Loucy (cell line): ENCODE measurements at regions not wholly inside any gene's neighbourhood (a gene's known extent, or its start where the extent isn't known, plus 50 kb on each side); places are given as distances from the start of the nearest gene placed in this dataset.

Experiments
- H2AFZ ChIP-seq: fragments of 200-600 bp; sonication (generic); 2 replicates; pipeline ENCODE4 v1.6.0; 2016; ENCODE audit warnings: antibody characterized with exemption, mild to moderate bottlenecking, low read length, moderate library complexity
- H3F3A ChIP-seq: fragments of 200-600 bp; 2 replicates; pipeline ENCODE4 v1.6.0; 2016; ENCODE audit warnings: antibody characterized with exemption, low read depth, mild to moderate bottlenecking
- H3K27me3 ChIP-seq: fragments of 200-600 bp; sonication (generic); 2 replicates; pipeline ENCODE4 v1.6.1; 2014; ENCODE audit warnings: low read length, mild to moderate bottlenecking; ENCODE audit not compliant: insufficient read depth, poor library complexity, severe bottlenecking
- H3K36me3 ChIP-seq: fragments of 200-600 bp; sonication (generic); 2 replicates; pipeline ENCODE4 v1.6.1; 2016; ENCODE audit warnings: low read length; ENCODE audit not compliant: insufficient read depth
- H3K4me1 ChIP-seq: fragments of 200-600 bp; sonication (generic); 2 replicates; pipeline ENCODE4 v1.5.1; 2014; ENCODE audit warnings: low read length, mild to moderate bottlenecking; ENCODE audit not compliant: insufficient read depth, poor library complexity, severe bottlenecking
- H3K4me2 ChIP-seq: fragments of 200-600 bp; sonication (generic); 2 replicates; pipeline ENCODE4 v1.6.0; 2014; ENCODE audit warnings: antibody characterized with exemption, low read length, low read depth, mild to moderate bottlenecking; ENCODE audit not compliant: poor library complexity, severe bottlenecking
- H3K4me3 ChIP-seq: fragments of 200-600 bp; sonication (generic); 2 replicates; pipeline ENCODE4 v1.5.1; 2014; ENCODE audit warnings: low read length, mild to moderate bottlenecking, mixed read lengths; ENCODE audit not compliant: poor library complexity, severe bottlenecking
- H3K79me2 ChIP-seq: fragments of 200-600 bp; sonication (generic); 2 replicates; pipeline ENCODE4 v1.6.1; 2014; ENCODE audit warnings: low read length; ENCODE audit not compliant: insufficient read depth
- H3K9ac ChIP-seq: fragments of 200-600 bp; sonication (generic); 2 replicates; pipeline ENCODE4 v1.6.0; 2014; ENCODE audit warnings: mild to moderate bottlenecking, low read depth, low read length, moderate library complexity; ENCODE audit not compliant: poor library complexity, severe bottlenecking
- H3K9me2 ChIP-seq: fragments of 200-600 bp; sonication (generic); replicated peaks from 2 replicates; pipeline ENCODE4 v1.6.1; 2016; ENCODE audit warnings: low read depth, low read length, mixed read lengths
- H3K9me3 ChIP-seq: fragments of 200-600 bp; sonication (generic); 2 replicates; pipeline ENCODE4 v1.6.1; 2014; ENCODE audit warnings: mild to moderate bottlenecking, antibody characterized with exemption, low read length, low read depth; ENCODE audit not compliant: insufficient read depth
- H4K20me1 ChIP-seq: fragments of 200-600 bp; sonication (generic); 2 replicates; pipeline ENCODE4 v1.6.0; 2014; ENCODE audit warnings: antibody characterized with exemption, low read length, mild to moderate bottlenecking; ENCODE audit not compliant: insufficient read depth, poor library complexity, severe bottlenecking
- CTCF ChIP-seq: fragments of 200-600 bp; sonication (generic); conservative IDR thresholded peaks from 2 replicates; pipeline ENCODE4 v1.5.1; 2014; ENCODE audit warnings: mild to moderate bottlenecking, antibody characterized with exemption, low read length
- EZH2phosphoT487 ChIP-seq: fragments of 200-600 bp; IDR thresholded peaks from 2 replicates; pipeline ENCODE4 v1.6.1; 2018; ENCODE audit warnings: antibody characterized with exemption, mild to moderate bottlenecking, moderate library complexity, borderline replicate concordance

- Histone ChIP-seq H3K9me3 (no peaks in the 10 kb centered on the region), H3K9ac (no peak overlapping the region), H3K4me1 (no peaks in the 10 kb centered on the region), H3K4me2 (no peak overlapping the region), H2AFZ (no peak overlapping the region), H3K9me2 (no peaks in the 10 kb centered on the region), H3K79me2 (no peaks in the 10 kb centered on the region), H3K4me3 (no peak overlapping the region), H3K27me3 (no peaks in the 10 kb centered on the region), H4K20me1 (no peaks in the 10 kb centered on the region), H3F3A (no peaks in the 10 kb centered on the region), H3K36me3 (no peaks in the 10 kb centered on the region)
- TF ChIP-seq CTCF (no peak), EZH2phosphoT487 (no peak)
Measured at GRCh38 chr9:22170556-22170955, 161.5 kb upstream of the CDKN2B start.

GRCh38 chr9:22170990-22171670 is 162.0 kb upstream of the CDKN2B start:
- Histone ChIP-seq H2AFZ (no peak overlapping the region), H3K9me3 (no peaks in the 10 kb centered on the region), H3K27me3 (no peaks in the 10 kb centered on the region), H3K4me1 (peaks cover 3% of the 10 kb centered on the region), H3F3A (no peaks in the 10 kb centered on the region), H3K9me2 (no peaks in the 10 kb centered on the region), H3K4me2 (no peak overlapping the region), H3K36me3 (no peaks in the 10 kb centered on the region), H4K20me1 (no peaks in the 10 kb centered on the region), H3K4me3 (no peak overlapping the region), H3K9ac (no peak overlapping the region), H3K79me2 (no peaks in the 10 kb centered on the region)
- TF ChIP-seq CTCF: no peak
- TF ChIP-seq EZH2phosphoT487: no peak

- no peak overlapping the region for H3K4me3 ChIP-seq
- no peaks in the 10 kb centered on the region for H4K20me1 ChIP-seq
- peaks cover 8% of the 10 kb centered on the region for H3K4me1 ChIP-seq
- H3F3A ChIP-seq: no peaks in the 10 kb centered on the region
- H3K9me3 ChIP-seq: no peaks in the 10 kb centered on the region
- TF ChIP-seq EZH2phosphoT487 (no peak), CTCF (no peak)
- H3K79me2 ChIP-seq: no peaks in the 10 kb centered on the region
- H3K36me3 ChIP-seq: no peaks in the 10 kb centered on the region
- no peak overlapping the region for H2AFZ ChIP-seq
- H3K27me3 ChIP-seq: no peaks in the 10 kb centered on the region
- no peaks in the 10 kb centered on the region for H3K9me2 ChIP-seq
- H3K4me2 ChIP-seq: no peak overlapping the region
- H3K9ac ChIP-seq: no peak overlapping the region
Measured at GRCh38 chr9:22171691-22172090, 162.6 kb upstream of the CDKN2B start.
